ENCODE measurements at regions not wholly inside any gene's neighbourhood (a gene's known extent, or its start where the extent isn't known, plus 50 kb on each side); places are given as distances from the start of the nearest gene placed in this dataset.

- intact Hi-C loops (cut with micrococcal nuclease) = no loop called here
Measured at GRCh38 chr4:4605849-4606248, 64.0 kb upstream of the STX18 start.

GRCh38 chr4:4603592-4603991 is 61.7 kb upstream of the STX18 start:
- intact Hi-C loops (cut with micrococcal nuclease) = no loop called here

GRCh38 chr4:4603067-4603466 is 61.2 kb upstream of the STX18 start:
- intact Hi-C loops (cut with micrococcal nuclease) = no loop called here

- intact Hi-C loops (cut with micrococcal nuclease) = no loop called here
Measured at GRCh38 chr4:4602468-4602867, 60.6 kb upstream of the STX18 start.

GRCh38 chr4:4601803-4602369 is 60.0 kb upstream of the STX18 start:
- intact Hi-C loops (cut with micrococcal nuclease) = no loop called here

GRCh38 chr4:4599481-4600275 is 57.8 kb upstream of the STX18 start:
- intact Hi-C loops (cut with micrococcal nuclease) = no loop called here

GRCh38 chr4:4598851-4599411 is 57.1 kb upstream of the STX18 start:
- intact Hi-C loops (cut with micrococcal nuclease) = no loop called here

GRCh38 chr4:4596720-4597119 is 54.9 kb upstream of the STX18 start:
- intact Hi-C loops (cut with micrococcal nuclease) = no loop called here

- intact Hi-C loops (cut with micrococcal nuclease) = no loop called here
Measured at GRCh38 chr4:4595252-4595651, 53.4 kb upstream of the STX18 start.

- intact Hi-C loops (cut with micrococcal nuclease) = no loop called here
Measured at GRCh38 chr4:4594285-4594920, 52.6 kb upstream of the STX18 start.

- intact Hi-C loops (cut with micrococcal nuclease) = no loop called here
Measured at GRCh38 chr4:4593596-4594284, 51.9 kb upstream of the STX18 start.

GRCh38 chr4:4592414-4592813 is 50.6 kb upstream of the STX18 start:
- intact Hi-C loops (cut with micrococcal nuclease) = no loop called here
